PFSK-1 (cell line): ENCODE measurements at regions not wholly inside any gene's neighbourhood (a gene's known extent, or its start where the extent isn't known, plus 50 kb on each side); places are given as distances from the start of the nearest gene placed in this dataset.

Experiments
- FOXP2 ChIP-seq: optimal IDR thresholded peaks from 2 replicates; pipeline ENCODE3; 2011; ENCODE audit warnings: borderline replicate concordance, control low read depth, inconsistent platforms; ENCODE audit not compliant: insufficient read depth; ENCODE audit errors: extremely low read length, extremely low read depth
- POLR2AphosphoS5 ChIP-seq: IDR thresholded peaks from 2 replicates; pipeline ENCODE4 v1.6.1; 2012; ENCODE audit warnings: low read depth, mild to moderate bottlenecking, control low read depth, low read length, moderate library complexity
- SIN3A ChIP-seq: IDR thresholded peaks from 2 replicates; pipeline ENCODE4 v1.6.1; 2012; ENCODE audit warnings: mild to moderate bottlenecking, low read length, moderate library complexity, borderline replicate concordance; ENCODE audit not compliant: insufficient read depth
- TAF1 ChIP-seq: IDR thresholded peaks from 2 replicates; pipeline ENCODE4 v1.6.1; 2012; ENCODE audit warnings: low read length, control low read depth, borderline replicate concordance; ENCODE audit not compliant: insufficient read depth
- TF ChIP-seq, protein P1 (sequence below), 2 experiments: IDR thresholded peaks; 2 replicates each; pipeline versions ENCODE4 v1.6.1 to v1.8.0; 2011 to 2012; ENCODE audit warnings: low read depth in 2 of 2, low read length in 2 of 2, control low read depth in 1 of 2, inconsistent platforms in 1 of 2, mild to moderate bottlenecking in 1 of 2, moderate library complexity in 1 of 2; ENCODE audit not compliant: insufficient read depth in 1 of 2

DNA sequence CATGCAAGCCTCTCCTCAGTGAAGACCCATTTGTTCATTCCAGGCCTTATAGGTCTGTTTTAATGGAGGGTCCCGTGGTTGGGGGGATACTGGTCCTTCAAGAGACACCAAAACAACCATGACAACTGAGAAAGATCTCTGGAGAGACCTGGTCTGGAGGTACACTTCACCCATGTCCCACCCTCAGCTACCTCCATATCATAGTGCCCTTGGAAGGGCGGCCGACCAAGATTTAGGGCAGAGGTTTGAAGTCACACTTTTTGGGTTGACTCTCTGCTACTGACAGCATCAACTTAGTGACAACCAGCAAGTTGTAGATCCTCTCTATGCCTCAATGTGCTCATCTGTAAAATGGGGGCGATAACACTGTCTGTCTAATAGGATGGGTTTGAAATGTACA is 177.3 kb downstream of the TSHZ3 start:
- TF ChIP-seq, protein P1, sequence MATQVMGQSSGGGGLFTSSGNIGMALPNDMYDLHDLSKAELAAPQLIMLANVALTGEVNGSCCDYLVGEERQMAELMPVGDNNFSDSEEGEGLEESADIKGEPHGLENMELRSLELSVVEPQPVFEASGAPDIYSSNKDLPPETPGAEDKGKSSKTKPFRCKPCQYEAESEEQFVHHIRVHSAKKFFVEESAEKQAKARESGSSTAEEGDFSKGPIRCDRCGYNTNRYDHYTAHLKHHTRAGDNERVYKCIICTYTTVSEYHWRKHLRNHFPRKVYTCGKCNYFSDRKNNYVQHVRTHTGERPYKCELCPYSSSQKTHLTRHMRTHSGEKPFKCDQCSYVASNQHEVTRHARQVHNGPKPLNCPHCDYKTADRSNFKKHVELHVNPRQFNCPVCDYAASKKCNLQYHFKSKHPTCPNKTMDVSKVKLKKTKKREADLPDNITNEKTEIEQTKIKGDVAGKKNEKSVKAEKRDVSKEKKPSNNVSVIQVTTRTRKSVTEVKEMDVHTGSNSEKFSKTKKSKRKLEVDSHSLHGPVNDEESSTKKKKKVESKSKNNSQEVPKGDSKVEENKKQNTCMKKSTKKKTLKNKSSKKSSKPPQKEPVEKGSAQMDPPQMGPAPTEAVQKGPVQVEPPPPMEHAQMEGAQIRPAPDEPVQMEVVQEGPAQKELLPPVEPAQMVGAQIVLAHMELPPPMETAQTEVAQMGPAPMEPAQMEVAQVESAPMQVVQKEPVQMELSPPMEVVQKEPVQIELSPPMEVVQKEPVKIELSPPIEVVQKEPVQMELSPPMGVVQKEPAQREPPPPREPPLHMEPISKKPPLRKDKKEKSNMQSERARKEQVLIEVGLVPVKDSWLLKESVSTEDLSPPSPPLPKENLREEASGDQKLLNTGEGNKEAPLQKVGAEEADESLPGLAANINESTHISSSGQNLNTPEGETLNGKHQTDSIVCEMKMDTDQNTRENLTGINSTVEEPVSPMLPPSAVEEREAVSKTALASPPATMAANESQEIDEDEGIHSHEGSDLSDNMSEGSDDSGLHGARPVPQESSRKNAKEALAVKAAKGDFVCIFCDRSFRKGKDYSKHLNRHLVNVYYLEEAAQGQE (IDR thresholded peaks at IDR 0.05; ENCODE audit: insufficient read depth in 1 of 2, low read depth in 2 of 2, low read length in 2 of 2): no peak
- no peak for TF ChIP-seq SIN3A
- TF ChIP-seq FOXP2: no peak
- TF ChIP-seq TAF1: no peak
- TF ChIP-seq POLR2AphosphoS5: no peak

DNA sequence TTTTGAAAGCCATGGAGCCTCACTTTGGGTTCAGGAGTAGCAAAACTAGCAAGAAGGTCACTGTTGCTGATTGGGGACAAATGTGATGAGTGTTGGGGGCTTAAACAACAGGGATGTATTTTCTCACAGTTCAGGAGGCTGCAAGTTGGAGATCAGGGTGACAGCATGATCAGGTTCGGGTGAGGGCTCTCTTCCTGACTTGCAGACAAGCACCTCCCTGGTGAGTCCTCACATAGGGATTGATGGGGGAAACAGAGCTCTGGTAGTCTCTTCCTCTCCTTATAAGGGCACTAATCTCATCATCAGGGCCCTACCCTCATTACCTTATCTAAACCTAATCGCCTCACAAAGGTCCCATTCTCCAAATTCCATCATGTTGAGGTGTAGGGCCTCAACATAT is 179.2 kb downstream of the TSHZ3 start:
- TF ChIP-seq POLR2AphosphoS5 (no peak), TAF1 (no peak), SIN3A (no peak), FOXP2 (no peak)
- TF ChIP-seq, protein P1 (IDR thresholded peaks at IDR 0.05; ENCODE audit: insufficient read depth in 1 of 2, low read depth in 2 of 2, low read length in 2 of 2): no peak

DNA sequence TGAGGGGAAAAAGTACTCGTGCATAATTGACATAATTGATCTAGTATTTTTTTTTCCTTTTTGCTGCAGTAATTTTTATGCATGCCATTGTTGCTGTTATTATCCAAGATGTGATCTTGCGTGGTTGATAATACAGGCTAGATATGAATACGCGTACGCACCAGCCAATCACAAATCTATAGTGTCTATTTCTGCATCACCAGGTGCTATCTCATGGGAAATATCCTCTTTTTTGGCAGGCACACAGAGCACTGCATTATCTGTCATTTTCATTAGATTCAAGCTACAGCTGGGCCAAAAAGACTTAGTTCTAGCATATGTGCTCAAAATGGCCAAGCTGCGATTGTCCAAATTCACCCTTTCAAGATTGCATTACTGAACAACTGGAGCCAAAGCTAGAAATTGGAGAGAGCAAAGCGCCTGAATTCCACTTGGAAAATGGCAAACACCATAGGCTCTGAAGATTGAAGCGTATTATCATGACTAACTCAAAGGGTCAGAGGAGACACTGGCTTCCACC is 181.1 kb downstream of the TSHZ3 start:
- no peak for TF ChIP-seq POLR2AphosphoS5
- TF ChIP-seq TAF1: no peak
- no peak for TF ChIP-seq SIN3A
- TF ChIP-seq, protein P1 (IDR thresholded peaks at IDR 0.05; ENCODE audit: insufficient read depth in 1 of 2, low read depth in 2 of 2, low read length in 2 of 2): no peak
- TF ChIP-seq FOXP2: no peak

DNA sequence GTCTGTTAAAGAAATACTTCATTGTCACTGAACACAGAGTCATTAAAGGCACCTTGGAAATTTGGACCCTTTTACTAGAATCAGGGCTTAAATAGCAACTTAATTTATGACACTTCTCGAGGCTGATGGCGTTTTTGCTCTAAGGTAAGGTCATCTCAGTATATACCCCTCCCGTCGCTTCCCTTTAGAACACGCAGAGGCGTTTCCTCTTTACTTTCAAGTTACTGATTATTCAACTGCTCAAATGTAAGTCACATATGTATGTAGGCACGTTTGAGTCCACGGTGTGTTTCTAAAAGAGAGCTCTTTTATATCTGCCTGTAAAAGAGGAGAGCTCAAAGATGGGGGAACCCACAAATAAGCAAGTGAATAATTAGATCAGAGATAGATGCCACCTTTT is 181.5 kb downstream of the TSHZ3 start:
- TF ChIP-seq FOXP2 (no peak), TAF1 (no peak), SIN3A (no peak), POLR2AphosphoS5 (no peak)
- TF ChIP-seq, protein P1 (IDR thresholded peaks at IDR 0.05; ENCODE audit: insufficient read depth in 1 of 2, low read depth in 2 of 2, low read length in 2 of 2): no peak

DNA sequence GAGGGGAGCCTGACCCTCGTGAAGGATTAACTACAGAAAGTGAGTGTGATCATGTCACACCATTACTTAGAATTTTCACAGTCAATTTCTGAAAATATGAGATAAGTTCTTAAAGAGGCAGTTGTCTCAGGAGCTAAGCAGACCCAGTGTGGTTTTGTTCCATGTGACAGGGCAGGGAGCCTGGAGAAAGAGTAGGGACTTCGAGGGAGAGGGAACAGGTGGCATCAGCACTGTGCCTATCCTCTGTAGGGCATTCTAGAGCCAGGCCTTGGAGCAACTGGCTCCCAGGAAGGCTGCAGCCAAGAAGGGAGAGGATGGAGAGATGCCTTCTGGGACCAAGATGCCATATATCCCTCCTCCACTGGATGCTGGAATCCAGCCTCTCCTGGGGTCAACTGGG is 183.0 kb downstream of the TSHZ3 start:
- TF ChIP-seq, protein P1 (IDR thresholded peaks at IDR 0.05; ENCODE audit: insufficient read depth in 1 of 2, low read depth in 2 of 2, low read length in 2 of 2): no peak
- no peak for TF ChIP-seq POLR2AphosphoS5
- no peak for TF ChIP-seq SIN3A
- TF ChIP-seq FOXP2: no peak
- TF ChIP-seq TAF1: no peak
